NB4 (cell line): ENCODE measurements at regions not wholly inside any gene's neighbourhood (a gene's known extent, or its start where the extent isn't known, plus 50 kb on each side); places are given as distances from the start of the nearest gene placed in this dataset.

Experiments
- CTCF ChIP-seq: IDR thresholded peaks from one replicate; pipeline ENCODE4 v1.5.1; 2012; ENCODE audit warnings: low read depth, low read length
- MAX ChIP-seq: IDR thresholded peaks from 2 replicates; pipeline ENCODE4 v1.6.1; 2011; ENCODE audit warnings: low read depth, low read length
- MYC ChIP-seq: IDR thresholded peaks from 2 replicates; pipeline ENCODE4 v1.6.1; 2011; ENCODE audit warnings: low read depth, low read length
- POLR2A ChIP-seq: IDR thresholded peaks from 2 replicates; pipeline ENCODE4 v1.6.1; 2011; ENCODE audit warnings: mild to moderate bottlenecking; ENCODE audit not compliant: insufficient read length; ENCODE audit errors: extremely low read depth

DNA sequence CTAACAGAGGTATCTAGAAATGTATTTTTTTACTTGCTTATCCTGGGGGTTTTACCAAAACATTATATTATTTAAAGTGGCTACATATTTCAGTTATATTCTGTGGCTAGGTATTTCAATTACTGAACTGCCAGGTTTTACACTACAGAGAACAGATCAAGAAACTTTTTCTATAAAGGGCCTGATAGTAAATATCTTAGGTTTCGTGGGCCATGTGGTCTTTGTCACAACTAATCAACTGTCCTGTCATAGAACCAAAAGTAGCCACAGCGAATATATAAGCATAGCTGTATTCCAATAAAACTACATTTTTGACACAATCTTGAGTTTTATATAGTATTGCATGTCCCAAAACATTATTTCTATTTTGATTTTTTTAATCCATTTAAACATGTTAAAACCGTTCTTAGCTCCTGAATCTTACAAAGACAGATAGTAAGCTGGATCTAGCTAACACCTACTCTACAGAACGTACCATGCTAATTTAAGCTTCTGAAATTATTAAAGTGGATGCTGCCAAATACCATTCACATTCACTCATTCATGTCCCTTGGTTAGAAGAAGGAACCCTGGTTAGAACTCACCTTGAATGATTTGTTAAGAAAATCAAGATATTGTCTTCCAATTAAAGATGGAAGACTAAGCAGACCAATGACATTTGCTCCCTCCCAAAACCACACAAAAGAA is 118.2 kb upstream of the TGFBR2 start:
- TF ChIP-seq CTCF (no peak), POLR2A (no peak), MAX (no peak), MYC (no peak)
